OCI-LY1 (cell line): ENCODE measurements at regions not wholly inside any gene's neighbourhood (a gene's known extent, or its start where the extent isn't known, plus 50 kb on each side); places are given as distances from the start of the nearest gene placed in this dataset.

ENCODE experiments used
- H2AFZ ChIP-seq: fragments of 200-600 bp; sonication (generic), shearing (Covaris generic); 2 replicates; pipeline ENCODE4 v1.6.0; 2014; ENCODE audit warnings: antibody characterized with exemption, mild to moderate bottlenecking, low read length
- H3F3A ChIP-seq: fragments of 200-600 bp; sonication (generic), shearing (Covaris generic); 2 replicates; pipeline ENCODE4 v1.6.0; 2014; ENCODE audit warnings: mild to moderate bottlenecking, antibody characterized with exemption, low read length, moderate library complexity; ENCODE audit not compliant: insufficient read depth
- H3K27ac ChIP-seq: fragments of 200-600 bp; sonication (generic); 2 replicates; pipeline ENCODE4 v1.5.1; 2014; ENCODE audit warnings: low read length, mixed run types, mild to moderate bottlenecking, low read depth; ENCODE audit not compliant: poor library complexity, severe bottlenecking
- H3K27me3 ChIP-seq: fragments of 200-600 bp; sonication (generic); 2 replicates; pipeline ENCODE4 v1.6.0; 2014; ENCODE audit warnings: antibody characterized with exemption, mild to moderate bottlenecking, low read length, moderate library complexity; ENCODE audit not compliant: insufficient read depth
- H3K36me3 ChIP-seq: fragments of 200-600 bp; sonication (generic); 2 replicates; pipeline ENCODE4 v1.6.1; 2014; ENCODE audit warnings: mild to moderate bottlenecking, antibody characterized with exemption, low read length, moderate library complexity, mixed read lengths; ENCODE audit not compliant: insufficient read depth
- H3K4me1 ChIP-seq: fragments of 200-600 bp; sonication (generic); 2 replicates; pipeline ENCODE4 v1.5.1; 2014; ENCODE audit warnings: mild to moderate bottlenecking, low read length, moderate library complexity; ENCODE audit not compliant: insufficient read depth, severe bottlenecking
- H3K4me2 ChIP-seq: fragments of 200-600 bp; sonication (generic), shearing (Covaris generic); 2 replicates; pipeline ENCODE4 v1.6.1; 2014; ENCODE audit warnings: low read length
- H3K4me3 ChIP-seq: fragments of 200-600 bp; sonication (generic); 2 replicates; pipeline ENCODE4 v1.5.1; 2014; ENCODE audit warnings: low read length, low read depth, mild to moderate bottlenecking, mixed read lengths; ENCODE audit not compliant: poor library complexity, severe bottlenecking
- H3K79me2 ChIP-seq: fragments of 200-600 bp; shearing (Covaris generic); 2 replicates; pipeline ENCODE4 v1.6.1; 2016; ENCODE audit warnings: mixed run types, low read length, mixed read lengths; ENCODE audit not compliant: insufficient read depth
- H3K9ac ChIP-seq: fragments of 200-600 bp; sonication (generic), shearing (Covaris generic); 2 replicates; pipeline ENCODE4 v1.6.1; 2014; ENCODE audit warnings: mild to moderate bottlenecking, low read length, mixed read lengths
- H3K9me2 ChIP-seq: fragments of 200-600 bp; sonication (generic), shearing (Covaris generic); 2 replicates; pipeline ENCODE4 v1.6.1; 2014; ENCODE audit warnings: low read depth, mild to moderate bottlenecking, low read length, mixed read lengths
- H3K9me3 ChIP-seq: fragments of 200-600 bp; shearing (Covaris generic); 2 replicates; pipeline ENCODE4 v1.6.1; 2014; ENCODE audit warnings: low read length, mixed read lengths
- H4K20me1 ChIP-seq: fragments of 200-600 bp; sonication (generic), shearing (Covaris generic); 2 replicates; pipeline ENCODE4 v1.6.0; 2016; ENCODE audit warnings: mild to moderate bottlenecking, low read length; ENCODE audit not compliant: insufficient read depth
- EZH2 ChIP-seq: fragments of 200-600 bp; sonication (generic), shearing (Covaris generic); IDR thresholded peaks from 2 replicates; pipeline ENCODE4 v1.8.0; 2017; ENCODE audit warnings: borderline replicate concordance, mixed run types, mild to moderate bottlenecking, antibody characterized with exemption, low read length, moderate library complexity, mixed read lengths
- TF ChIP-seq, protein P1 (sequence below): fragments of 200-600 bp; sonication (generic), shearing (Covaris generic); IDR thresholded peaks from 2 replicates; pipeline ENCODE4 v1.5.1; 2017; ENCODE audit warnings: mild to moderate bottlenecking, antibody characterized with exemption, low read length, moderate library complexity, mixed read lengths

DNA sequence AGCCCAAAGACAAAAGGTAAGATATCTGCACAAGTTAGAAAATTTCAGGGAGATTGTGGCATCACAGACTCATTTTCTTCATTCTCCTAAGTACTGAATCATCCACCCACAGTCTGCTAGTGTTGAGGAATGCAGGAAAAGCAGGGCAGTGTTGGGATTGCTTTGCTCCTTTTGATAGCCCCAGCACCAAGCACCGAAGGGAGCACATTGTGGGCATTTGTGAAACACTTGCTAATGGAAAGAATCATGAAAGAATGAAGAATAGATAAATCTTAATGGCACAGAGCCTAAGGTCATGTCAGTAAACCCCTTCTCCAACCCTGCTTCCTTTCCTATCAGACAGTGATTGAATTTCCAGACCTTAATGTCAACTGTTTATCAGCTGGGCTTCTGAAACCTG, 103.1 kb upstream of the GPRIN3 start:
- H4K20me1 ChIP-seq = no peaks in the 10 kb centered on the region
- no peak overlapping the region for H3K4me3 ChIP-seq
- H3K4me1 ChIP-seq = peaks cover 15% of the 10 kb centered on the region
- H3K27me3 ChIP-seq = no peaks in the 10 kb centered on the region
- no peaks in the 10 kb centered on the region for H3K9me2 ChIP-seq
- H3K27ac ChIP-seq = no peak overlapping the region
- H3K36me3 ChIP-seq = no peaks in the 10 kb centered on the region
- H3F3A ChIP-seq = no peaks in the 10 kb centered on the region
- no peaks in the 10 kb centered on the region for H3K79me2 ChIP-seq
- H2AFZ ChIP-seq = no peak overlapping the region
- no peak for TF ChIP-seq EZH2
- TF ChIP-seq, protein P1, sequence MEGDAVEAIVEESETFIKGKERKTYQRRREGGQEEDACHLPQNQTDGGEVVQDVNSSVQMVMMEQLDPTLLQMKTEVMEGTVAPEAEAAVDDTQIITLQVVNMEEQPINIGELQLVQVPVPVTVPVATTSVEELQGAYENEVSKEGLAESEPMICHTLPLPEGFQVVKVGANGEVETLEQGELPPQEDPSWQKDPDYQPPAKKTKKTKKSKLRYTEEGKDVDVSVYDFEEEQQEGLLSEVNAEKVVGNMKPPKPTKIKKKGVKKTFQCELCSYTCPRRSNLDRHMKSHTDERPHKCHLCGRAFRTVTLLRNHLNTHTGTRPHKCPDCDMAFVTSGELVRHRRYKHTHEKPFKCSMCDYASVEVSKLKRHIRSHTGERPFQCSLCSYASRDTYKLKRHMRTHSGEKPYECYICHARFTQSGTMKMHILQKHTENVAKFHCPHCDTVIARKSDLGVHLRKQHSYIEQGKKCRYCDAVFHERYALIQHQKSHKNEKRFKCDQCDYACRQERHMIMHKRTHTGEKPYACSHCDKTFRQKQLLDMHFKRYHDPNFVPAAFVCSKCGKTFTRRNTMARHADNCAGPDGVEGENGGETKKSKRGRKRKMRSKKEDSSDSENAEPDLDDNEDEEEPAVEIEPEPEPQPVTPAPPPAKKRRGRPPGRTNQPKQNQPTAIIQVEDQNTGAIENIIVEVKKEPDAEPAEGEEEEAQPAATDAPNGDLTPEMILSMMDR = no peak
- no peaks in the 10 kb centered on the region for H3K9me3 ChIP-seq
- H3K9ac ChIP-seq = no peak overlapping the region
- no peak overlapping the region for H3K4me2 ChIP-seq

DNA sequence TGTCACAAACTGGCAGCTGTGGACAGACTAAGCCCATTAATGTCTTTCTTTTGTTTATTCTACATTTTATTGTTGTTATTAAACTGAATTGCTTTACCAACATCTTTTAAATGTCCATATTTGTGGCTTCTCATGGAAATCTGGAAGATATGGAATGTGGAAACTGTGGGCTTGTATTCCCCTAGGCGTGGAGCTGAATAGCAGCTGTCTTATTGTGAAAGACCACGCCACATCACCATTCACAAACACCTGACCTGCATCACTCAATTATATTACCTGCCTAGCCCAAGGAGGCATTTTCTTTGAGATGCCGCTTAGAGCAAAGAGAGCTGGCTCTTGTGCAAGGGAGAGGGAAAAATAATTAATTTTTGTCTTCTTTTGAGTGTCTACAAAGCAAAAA, 96.9 kb upstream of the GPRIN3 start:
- H3K27ac ChIP-seq = no peak overlapping the region
- H3K9me3 ChIP-seq = no peaks in the 10 kb centered on the region
- no peak overlapping the region for H2AFZ ChIP-seq
- H3K79me2 ChIP-seq = no peaks in the 10 kb centered on the region
- no peaks in the 10 kb centered on the region for H3K27me3 ChIP-seq
- H3K9ac ChIP-seq = no peak overlapping the region
- H3K36me3 ChIP-seq = no peaks in the 10 kb centered on the region
- H3K9me2 ChIP-seq = no peaks in the 10 kb centered on the region
- H3F3A ChIP-seq = no peaks in the 10 kb centered on the region
- no peak overlapping the region for H3K4me3 ChIP-seq
- no peak overlapping the region for H3K4me2 ChIP-seq
- TF ChIP-seq, protein P1 = no peak
- no peak for TF ChIP-seq EZH2
- H4K20me1 ChIP-seq = no peaks in the 10 kb centered on the region
- peaks cover 3% of the 10 kb centered on the region for H3K4me1 ChIP-seq

- no peak for TF ChIP-seq EZH2
- TF ChIP-seq, protein P1 = no peak
- Histone ChIP-seq H3K9me3 (no peaks in the 10 kb centered on the region), H3K27me3 (no peaks in the 10 kb centered on the region), H3K4me2 (no peak overlapping the region), H2AFZ (no peak overlapping the region), H3K79me2 (no peaks in the 10 kb centered on the region), H3K27ac (no peak overlapping the region), H3F3A (no peaks in the 10 kb centered on the region), H3K9me2 (no peaks in the 10 kb centered on the region), H3K4me1 (no peaks in the 10 kb centered on the region), H3K9ac (no peak overlapping the region), H3K4me3 (no peak overlapping the region), H3K36me3 (no peaks in the 10 kb centered on the region), H4K20me1 (no peaks in the 10 kb centered on the region)
These were observed 96.2 kb upstream of the GPRIN3 start for GRCh38 chr4:89403826-89404225.
